ENCODE measurements at regions not wholly inside any gene's neighbourhood (a gene's known extent, or its start where the extent isn't known, plus 50 kb on each side); places are given as distances from the start of the nearest gene placed in this dataset.
A peak's percentile ranks its signal among the peaks of the same experiment; 100 is the strongest.

- no peak for DNase-seq (ENCODE audit: low read depth)
Measured at GRCh38 chr5:165266939-165267338, 1761.5 kb downstream of the MAT2B start.

- no peak for DNase-seq (ENCODE audit: low read depth)
Measured at GRCh38 chr5:165272436-165272835, 1767.0 kb downstream of the MAT2B start.

GRCh38 chr5:165277661-165278060 lies 1772.2 kb downstream of the MAT2B start:
- DNase-seq (ENCODE audit: low read depth): no peak

DNA sequence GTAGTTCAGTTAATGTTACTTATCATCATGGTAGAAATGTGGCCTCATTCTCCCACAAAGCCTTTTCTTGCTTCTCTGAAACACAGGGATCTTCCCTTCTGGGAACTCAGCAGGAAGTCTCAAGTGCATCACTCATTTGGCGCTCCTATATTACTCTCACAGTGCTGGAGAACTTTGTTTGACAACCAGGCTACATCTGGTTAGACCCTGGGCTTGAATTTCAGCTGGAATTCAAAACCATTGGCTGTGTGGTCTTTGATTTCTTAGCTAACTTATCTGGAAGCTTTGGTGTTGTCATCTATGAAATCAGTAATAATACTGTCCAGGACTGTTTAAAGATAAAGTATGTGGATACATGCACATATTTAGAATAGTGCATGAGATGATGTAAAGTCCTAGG lies 1777.1 kb downstream of the MAT2B start:
- no peak for DNase-seq (ENCODE audit: low read depth)

- DNase-seq (ENCODE audit: low read depth): no peak
Measured at GRCh38 chr5:165286692-165287091, 1781.3 kb downstream of the MAT2B start.

GRCh38 chr5:165290535-165290934 lies 1785.1 kb downstream of the MAT2B start:
- no peak for DNase-seq (ENCODE audit: low read depth)

DNA sequence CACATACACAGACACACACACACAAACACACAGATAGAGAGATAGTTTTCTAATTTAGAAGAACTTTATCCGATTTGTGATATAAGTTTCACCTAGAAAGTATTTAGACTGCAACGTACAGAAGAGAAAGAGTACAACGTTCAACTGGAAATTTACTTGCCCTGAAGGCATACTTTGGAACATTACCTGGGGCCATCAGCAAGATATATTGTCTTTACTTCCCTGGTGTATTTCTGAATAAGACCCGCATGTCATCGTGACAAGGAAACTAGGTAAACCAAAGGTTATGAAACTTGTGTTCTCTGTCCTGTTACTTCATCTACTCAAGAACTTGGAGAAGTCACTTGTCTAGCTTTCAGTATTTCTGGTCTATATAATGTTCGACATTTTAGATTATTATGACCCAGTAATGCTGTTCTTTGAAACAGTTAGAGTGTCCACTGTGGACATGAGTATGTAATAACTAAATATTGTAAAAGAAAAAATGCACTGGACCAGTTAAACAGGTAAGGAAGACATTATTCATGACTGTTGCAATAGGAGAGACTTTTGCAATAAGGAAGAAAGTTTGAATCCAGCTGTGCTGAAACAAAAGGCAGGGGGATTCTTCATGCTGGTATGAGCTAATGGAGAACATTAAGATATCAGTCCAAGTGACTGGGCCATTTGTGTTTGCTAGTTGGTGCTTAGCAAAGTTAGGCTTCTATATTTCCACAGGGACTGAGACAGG lies 1791.1 kb downstream of the MAT2B start:
- DNase-seq (ENCODE audit: low read depth): no peak

- DNase-seq (ENCODE audit: low read depth): no peak
Measured at GRCh38 chr5:165304193-165304827, 1798.9 kb downstream of the MAT2B start.

DNA sequence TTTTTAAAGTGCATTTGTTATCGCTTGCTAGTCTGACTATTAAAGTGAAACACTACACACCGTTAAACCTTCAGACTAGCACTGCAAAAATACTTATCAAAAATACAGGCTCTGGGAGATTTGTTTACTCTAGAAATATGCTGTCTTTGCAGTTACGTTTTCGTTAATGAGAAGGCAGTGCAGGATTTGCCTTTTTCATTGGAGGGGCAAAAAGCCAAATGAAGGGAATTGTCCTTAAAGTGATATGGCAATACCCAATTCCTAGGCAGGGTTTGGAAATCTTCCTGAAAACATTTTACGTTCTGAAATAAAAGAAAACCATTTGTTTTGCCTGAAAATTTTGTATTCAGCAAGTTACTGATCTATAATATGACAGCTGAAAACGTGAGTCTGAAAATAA lies 1800.2 kb downstream of the MAT2B start:
- no peak for DNase-seq (ENCODE audit: low read depth)

GRCh38 chr5:165309446-165309845 lies 1804.0 kb downstream of the MAT2B start:
- no peak for DNase-seq (ENCODE audit: low read depth)

DNA sequence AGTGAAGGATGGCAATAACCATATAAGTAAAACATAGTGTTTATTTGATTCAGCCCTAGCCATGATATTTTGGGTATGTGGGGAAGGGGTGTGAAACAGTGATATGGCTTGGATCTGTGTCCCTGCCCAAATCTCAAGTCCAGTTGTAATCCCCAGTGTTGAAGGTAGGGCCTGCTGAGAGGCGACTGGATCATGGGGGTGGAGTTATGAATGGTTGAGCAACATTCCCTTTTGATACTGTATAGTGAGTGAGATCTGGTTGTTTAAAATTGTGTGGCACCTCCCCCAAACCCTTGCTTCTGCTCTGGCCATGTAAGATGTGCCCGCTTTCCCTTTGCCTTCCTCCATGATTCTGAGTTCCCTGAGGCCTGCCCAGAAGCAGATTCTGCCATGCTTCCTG lies 1804.6 kb downstream of the MAT2B start:
- DNase-seq (ENCODE audit: low read depth): no peak

DNA sequence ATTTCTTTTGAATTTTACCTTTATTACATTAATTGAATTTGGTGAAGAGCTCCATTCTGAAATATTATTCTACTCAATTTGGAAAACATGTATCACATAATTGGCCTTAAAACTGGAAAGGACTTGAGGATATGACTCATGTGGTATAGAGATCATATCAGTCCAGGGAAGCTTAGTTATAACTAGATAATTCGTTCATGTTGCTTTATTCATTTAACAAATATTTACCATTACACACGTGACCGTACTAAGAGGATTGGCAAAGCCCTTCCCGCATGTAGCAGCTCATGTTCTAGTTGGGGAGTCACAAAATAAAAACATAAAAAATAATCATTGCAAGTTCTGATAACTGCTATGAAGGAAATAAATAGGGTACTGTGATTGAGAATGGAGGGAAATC lies 1816.5 kb downstream of the MAT2B start:
- peak; percentile 37 for DNase-seq (ENCODE audit: low read depth)

DNA sequence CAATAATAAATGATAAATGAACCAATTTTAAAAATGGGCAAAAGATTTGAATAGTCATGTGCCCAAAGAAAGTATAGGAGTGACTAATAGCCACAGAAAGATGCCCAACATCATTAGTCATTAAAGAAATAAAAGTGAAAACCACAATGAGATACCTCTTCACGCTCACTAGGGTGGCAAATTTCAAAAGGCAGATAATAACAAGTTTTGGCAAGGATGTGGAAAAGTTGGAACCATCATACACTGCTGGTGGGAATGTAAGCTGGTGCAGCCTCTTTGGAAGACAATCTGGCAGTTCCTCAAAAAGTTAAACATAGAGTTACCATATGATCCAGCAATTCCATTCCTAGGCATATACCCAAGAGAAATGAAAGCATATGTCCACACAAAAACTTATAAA lies 1819.8 kb downstream of the MAT2B start:
- peak; percentile 54 for DNase-seq (ENCODE audit: low read depth)

DNA sequence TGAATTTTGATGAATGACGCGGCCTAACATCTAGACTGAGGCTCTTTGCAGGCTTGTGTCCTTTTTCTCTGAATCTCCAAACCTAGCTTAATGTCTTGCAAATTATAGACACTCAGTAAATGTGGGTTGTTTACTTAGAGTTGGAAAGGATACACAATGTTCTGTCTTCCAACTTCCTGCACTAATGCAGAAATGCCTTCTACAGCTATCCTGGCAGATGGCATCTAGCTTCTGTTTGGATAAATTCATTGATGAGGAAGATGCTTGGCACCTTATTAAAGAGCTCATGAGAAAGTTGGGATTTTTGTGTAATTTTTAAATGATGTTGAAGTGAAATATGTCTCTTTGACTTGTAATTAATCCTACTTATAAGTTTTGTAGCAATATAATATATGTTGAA lies 1822.2 kb downstream of the MAT2B start:
- no peak for DNase-seq (ENCODE audit: low read depth)

DNA sequence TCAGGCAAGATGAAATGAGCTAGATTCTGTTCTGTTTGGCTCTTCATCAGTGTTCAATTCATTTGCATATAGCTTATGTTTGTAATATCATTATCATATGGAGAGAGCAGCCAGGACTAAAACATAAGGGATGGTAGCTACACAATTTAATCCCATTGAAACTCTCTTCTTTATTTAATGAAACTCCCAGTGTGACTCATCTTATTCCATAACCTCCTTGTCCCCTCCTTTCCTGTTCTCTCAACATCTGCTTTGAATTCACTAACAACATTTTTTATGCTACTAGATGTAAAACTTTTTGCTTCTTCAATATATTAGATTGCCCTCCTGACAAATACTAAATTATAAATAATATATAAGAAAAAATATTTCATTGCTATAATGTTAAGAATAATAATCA lies 1823.4 kb downstream of the MAT2B start:
- peak; percentile 6 for DNase-seq (ENCODE audit: low read depth)

DNA sequence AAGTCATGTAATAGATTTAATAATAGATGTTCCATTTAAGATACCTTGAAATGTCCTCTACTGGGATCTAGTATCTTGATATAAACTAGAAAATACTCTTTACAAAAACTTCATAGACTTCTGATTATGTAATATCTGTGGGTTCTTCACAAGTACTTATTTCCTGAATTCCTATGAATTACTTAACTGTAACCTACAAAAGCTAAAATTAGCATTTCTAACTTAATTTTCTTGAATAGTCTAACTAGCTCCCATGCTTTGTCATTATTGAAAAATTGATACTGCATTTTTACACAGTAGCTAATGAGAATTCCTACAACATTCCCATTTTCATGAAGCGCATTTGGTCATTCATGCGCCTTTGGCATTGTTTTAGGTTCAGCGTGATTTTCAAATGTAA lies 1828.2 kb downstream of the MAT2B start:
- DNase-seq (ENCODE audit: low read depth): no peak

DNA sequence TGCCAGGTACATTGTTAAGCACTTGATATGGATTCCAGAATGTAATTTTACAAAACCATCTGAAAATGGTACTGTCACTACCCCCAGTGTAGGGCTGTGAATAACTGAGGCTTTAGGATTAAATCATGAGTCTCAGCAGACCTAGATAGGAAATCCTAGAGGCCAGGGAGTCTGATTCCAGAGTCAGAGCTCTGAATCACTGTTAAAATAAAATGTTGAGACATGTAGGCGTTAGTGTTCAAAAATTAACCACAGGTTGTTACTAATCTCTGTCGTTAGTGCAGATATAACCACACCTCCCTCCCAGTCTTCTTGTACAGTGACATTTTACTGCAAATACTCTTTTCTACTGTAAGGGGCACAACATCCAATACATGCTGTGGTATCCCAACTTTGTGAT lies 1828.8 kb downstream of the MAT2B start:
- peak; percentile 3 for DNase-seq (ENCODE audit: low read depth)

DNA sequence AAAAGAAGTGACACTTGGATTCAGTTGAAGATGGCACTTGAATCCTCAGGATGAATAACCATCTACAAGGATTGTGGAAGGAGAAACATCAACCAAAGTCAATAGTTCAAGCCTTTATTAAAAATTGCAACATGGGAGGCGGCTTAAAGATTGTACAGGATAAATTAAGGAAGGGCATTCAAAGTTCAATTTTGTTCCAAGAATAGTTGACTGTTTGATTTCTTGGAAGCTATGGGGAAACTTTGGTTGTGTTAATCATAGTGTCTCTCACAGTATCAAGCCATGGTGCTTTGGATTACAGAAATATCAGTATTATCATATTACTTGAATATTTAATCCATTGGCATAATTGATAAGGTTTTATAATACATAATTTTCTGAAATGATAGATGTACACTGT lies 1844.3 kb downstream of the MAT2B start:
- no peak for DNase-seq (ENCODE audit: low read depth)

DNA sequence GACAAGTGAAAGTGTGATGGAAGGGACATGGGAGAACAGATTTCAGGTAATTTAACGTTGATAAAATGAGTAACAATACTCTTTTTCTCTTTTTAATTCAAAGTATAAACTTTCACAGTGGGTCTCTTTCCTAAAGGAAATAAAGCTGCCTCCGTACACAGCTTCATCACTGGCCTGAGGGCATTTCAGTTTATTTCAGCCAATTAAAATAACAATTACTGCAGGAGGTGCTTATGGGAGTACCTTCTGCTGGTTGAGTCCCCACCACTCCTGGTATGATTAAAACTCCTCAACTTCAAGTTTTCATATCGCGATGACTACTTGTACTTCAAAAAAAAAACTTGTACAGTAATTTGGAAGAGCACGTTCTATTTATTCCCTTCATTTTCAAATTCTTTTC lies 1845.9 kb downstream of the MAT2B start:
- DNase-seq (ENCODE audit: low read depth): no peak

GRCh38 chr5:165360366-165360765 lies 1854.9 kb downstream of the MAT2B start:
- DNase-seq (ENCODE audit: low read depth): no peak

GRCh38 chr5:165360784-165361542 lies 1855.5 kb downstream of the MAT2B start:
- no peak for DNase-seq (ENCODE audit: low read depth)

DNA sequence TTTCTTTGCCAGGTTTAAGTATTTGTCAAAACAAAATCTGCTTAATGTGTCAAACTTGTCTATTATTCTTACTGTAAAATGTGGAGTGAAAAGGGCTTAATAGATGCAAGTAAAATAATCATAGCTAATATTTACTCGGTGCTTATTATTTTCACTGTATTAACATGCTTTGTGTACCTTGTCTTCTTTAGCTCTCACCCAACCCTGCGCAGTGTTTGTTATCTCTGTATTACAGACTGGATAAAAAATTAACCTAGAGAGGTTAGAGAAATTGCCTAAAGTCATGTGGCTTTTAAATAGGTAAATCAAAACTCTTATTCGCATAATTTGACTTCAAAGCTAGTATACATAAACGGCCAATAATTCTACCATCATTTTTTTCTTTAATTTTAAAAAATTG lies 1864.8 kb downstream of the MAT2B start:
- DNase-seq (ENCODE audit: low read depth): no peak

DNA sequence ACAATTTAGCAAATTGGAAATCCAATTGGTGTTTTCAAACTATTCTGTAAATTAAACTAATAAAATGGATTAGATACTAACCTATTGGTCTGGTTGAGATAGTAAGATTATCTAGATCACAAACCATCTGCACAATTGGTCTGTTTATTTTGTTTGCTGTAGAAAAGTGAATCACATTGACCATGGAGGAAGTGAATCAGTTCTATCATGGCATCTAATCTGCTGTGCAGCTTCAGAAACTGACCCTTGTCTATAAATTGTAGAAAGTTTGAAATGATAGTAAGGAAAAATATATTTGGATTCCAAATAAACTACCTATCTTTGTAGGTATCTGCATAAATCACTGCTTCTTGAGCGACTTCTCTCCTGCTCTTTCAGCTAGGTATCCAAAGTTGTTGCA lies 1865.4 kb downstream of the MAT2B start:
- DNase-seq (ENCODE audit: low read depth): peak; percentile 0

All from RPMI7951 (cell line).